ENCODE measurements at regions not wholly inside any gene's neighbourhood (a gene's known extent, or its start where the extent isn't known, plus 50 kb on each side); places are given as distances from the start of the nearest gene placed in this dataset.
"Not testable (repeated sequence)": the region's sequence is repeated elsewhere in the genome, so short reads cannot be mapped to it uniquely, and the experiment has no call there.

DNA sequence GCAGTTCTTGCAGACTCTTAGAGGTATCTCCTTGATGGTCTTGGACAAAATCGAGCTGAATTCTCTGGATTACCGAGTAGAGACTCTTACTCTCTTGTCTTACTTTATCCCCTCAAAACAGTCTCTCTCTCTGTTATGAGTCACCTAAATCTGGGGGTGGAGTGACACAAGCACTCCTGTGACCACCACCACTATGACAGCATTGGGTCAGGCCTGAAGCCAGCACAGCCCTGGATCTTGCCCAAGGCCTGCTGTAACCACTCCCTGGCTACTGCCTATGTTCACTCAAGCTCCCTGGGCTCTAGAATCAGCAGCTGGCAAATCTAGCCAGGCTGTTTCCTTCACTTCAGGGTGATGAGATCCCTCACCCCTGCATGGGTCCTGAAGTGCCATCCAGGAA is 662.5 kb downstream of the LUZP2 start:
- FAIRE-seq = no peak

DNA sequence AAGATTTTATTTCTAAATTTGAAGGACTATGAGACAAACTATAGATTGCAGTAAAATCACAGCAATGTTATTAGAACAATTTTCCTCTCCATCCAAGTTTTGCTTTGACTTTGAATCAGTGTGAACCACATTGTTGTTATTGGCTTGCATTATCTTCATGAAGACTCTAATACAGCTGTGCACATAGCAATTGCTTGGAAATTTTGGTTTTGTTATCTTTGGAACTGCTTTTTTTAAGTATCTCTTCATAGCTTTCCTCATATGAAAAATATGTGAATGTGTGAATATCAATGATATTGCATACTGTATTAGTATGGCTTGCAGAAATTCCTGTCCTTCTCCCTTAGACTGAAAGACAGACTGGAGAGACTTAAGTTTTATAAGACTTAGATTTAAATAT is 666.6 kb downstream of the LUZP2 start:
- FAIRE-seq = no peak

DNA sequence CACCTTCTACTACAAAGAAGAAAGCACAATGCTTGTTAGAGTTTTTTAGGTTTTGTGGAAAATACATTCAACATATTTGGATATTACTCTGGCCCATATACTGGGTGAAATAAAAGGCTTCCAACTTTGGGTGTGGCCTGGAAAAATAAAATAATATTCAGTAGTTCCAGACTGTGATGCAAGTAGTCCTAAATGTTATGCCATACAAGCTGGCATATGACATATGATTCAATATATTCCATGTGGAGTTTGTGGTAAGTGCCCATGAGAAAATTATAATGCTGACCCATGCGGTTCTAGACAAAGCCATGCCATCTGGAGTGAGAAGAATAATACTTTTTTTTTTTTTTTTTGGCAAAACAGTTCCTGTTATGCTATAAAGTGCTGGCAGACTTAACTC is 683.3 kb downstream of the LUZP2 start:
- no peak for FAIRE-seq

DNA sequence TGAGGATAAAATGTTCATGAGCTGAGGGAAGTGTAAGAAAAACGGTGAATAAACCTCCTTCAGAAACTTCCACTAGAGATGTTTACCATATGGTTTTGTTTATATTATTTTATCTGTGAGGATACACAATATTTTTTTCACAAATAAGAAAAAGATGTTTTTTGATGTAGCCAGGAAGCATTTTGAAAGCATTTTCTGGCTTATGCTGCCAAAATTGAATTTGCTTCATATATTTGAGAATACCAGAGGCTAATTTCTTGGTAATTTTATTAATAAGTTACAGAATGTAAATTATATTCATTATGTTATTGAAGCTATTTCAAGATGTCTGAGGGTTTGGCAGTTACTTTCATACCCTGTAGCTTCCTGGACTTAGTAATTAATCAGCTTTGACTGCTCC is 686.6 kb downstream of the LUZP2 start:
- FAIRE-seq = no peak

DNA sequence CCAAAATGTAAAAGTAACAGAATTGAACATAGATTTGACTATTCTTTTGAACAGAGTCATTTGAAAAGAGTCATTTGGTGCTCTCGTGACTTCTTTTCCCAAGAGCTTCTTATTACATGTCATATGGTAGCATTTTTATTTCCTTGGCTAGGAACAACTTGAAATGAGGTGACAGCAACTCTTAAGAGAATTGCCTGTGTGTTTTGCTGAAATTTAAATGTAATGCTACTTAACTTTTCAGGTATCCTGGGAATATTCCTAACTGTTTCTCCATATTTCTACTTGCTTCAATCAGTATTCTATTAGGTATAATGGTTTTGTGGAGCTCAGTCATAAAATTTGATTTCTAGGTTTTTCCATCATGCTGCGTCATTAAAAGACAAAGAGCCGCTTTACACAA is 700.7 kb downstream of the LUZP2 start:
- FAIRE-seq = no peak

- FAIRE-seq = no peak
These were observed 701.9 kb downstream of the LUZP2 start for GRCh38 chr11:25198704-25199103.

GRCh38 chr11:25200925-25201324 is 704.1 kb downstream of the LUZP2 start:
- no peak for FAIRE-seq

- FAIRE-seq = no peak
These were observed 709.9 kb downstream of the LUZP2 start for GRCh38 chr11:25206762-25207161.

GRCh38 chr11:25211635-25212254 is 714.9 kb downstream of the LUZP2 start:
- FAIRE-seq = no peak

- no peak for FAIRE-seq
These were observed 717.8 kb downstream of the LUZP2 start for GRCh38 chr11:25214535-25215176.

DNA sequence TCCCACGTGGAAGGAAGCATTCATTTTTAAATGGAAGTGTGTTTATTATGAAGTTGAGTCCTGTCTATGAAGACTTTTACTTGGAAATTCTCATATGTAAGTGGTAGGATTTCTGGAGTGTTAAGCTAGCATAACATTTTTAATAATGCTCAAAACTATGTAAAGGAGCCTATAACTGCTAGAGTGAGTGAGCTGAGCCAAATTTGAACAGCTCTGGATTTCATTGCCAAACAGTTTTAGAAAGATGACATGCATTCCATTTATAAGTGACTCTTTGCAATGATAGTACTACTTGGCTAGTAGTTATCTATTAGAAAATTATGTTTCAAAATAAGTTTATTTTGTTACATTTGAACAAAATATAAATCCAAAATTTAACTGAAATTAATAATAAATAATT is 721.2 kb downstream of the LUZP2 start:
- FAIRE-seq = no peak

DNA sequence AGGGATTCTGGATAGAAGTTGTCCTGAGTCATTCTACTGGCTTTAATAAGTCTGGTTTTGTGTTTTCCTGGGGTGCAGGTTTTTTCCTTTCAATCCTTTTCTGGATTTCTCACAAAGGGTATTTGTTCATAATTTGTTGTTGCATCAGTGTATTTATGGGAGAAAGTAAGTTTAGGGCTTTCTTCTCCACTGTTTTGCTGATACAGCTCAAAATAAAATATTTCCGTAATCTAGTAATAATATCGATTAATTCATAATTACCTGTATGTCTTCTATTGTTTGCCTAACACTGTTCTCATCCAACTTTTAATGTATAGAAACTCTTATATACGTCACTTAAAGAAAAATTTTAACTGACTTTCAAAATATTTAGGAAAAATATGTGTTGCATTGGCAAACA is 728.2 kb downstream of the LUZP2 start:
- no peak for FAIRE-seq

GRCh38 chr11:25242928-25243327 is 746.1 kb downstream of the LUZP2 start:
- no peak for FAIRE-seq

DNA sequence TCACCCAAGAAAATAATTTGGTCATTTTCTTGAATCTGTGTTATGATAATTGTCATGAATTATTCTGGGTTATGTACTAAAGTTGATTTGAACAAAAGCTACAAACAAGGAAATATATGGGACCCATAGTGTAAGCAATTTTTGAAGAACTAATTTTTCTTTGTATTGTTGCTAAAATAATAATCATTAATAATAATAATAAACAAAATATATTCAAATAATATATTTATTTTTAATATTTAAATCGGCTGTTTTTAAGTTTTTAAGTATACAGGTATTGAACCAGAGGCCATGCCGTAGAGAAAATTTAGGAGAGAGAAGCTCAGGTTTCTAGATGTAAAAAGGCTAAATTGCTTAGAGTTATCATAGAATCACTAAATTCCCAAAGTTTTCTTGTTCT is 747.3 kb downstream of the LUZP2 start:
- no peak for FAIRE-seq

DNA sequence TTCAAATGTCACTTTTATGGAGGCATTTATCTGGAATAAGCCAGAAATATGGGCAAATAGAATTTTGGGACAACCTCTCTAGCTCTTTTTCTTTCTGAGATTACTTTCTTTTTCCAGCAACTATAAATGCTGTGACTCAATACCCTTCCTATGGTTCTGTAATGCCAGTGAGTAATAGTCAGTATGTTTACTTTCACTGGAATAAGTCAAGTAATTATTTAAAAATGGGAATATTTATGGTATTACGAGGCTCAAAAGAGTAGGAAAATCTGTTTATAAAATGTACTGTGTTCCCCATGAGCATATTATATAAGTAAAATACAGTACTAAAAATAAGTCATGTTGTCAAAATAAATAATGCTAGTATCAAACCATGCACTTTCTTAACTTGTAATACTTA is 750.5 kb downstream of the LUZP2 start:
- FAIRE-seq = no peak

DNA sequence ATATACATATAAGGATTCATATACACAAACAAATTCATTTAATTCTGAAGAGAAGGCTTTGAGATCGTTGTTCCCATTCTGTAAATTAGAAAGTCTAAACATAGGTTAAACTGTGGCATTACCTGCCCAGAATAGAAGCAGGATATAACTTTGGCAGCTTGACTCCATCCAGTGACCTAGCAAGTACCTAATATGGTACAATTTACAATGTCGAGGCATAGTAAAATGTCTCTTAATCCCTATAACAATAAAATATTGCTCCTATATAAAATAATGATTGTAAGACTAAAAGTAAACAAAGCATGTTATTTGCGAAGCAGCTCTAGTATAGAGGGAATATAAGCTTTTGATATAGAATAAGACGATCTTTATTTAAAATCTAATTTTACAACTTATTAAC is 756.0 kb downstream of the LUZP2 start:
- FAIRE-seq = no peak

GRCh38 chr11:25263861-25264260 is 767.0 kb downstream of the LUZP2 start:
- FAIRE-seq = not testable (repeated sequence)

DNA sequence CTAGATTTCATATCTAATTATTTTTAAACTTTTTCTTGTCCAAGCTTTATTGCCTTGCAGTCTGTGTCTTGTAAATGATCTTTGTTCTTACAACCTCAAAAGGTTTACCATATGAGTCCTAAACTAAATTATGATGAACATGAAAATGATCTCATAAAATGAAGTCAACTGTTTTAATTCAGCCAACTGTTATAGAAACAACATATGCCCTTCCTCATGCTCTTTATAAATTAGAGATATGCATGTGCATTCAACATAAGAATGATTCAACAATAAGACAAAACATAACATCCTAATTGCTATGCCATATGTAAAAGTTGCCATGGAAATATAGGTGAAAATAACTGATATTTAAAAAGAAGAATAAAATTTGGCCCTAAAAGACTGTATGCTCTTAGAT is 774.4 kb downstream of the LUZP2 start:
- no peak for FAIRE-seq

DNA sequence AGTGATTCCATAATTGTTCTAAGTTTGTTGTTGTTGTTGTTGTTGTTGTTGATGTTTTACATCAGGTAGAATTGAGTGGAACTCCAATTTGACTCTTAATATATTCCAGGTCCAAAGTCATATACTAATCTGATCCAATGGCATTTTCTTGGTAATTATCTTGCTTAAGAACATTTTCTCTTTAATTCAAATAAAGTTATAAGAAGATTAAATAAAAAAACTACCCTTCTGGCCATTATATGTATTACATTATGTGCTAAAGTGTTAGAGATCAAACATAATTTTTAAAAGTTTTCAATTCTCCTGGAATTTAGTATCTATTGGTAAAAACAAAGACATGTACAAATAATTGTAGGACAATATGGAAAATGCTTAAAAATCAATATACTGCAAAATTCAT is 775.4 kb downstream of the LUZP2 start:
- no peak for FAIRE-seq

DNA sequence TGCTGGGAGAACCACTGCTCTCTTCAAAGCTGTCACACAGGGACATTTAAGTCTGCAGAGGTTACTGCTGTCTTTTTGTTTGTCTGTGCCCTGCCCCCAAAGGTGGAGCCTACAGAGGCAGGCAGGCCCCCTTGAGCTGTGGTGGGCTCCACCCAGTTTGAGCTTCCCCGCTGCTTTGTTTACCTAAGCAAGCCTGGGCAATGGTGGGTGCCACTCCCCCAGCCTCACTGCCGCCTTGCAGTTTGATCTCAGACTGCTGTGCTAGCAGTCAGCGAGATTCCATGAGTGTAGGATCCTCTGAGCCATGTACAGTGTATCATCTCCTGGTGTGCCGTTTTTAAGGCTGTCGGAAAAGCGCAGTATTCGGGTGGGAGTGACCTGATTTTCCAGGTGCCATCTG is 784.0 kb downstream of the LUZP2 start:
- not testable (repeated sequence) for FAIRE-seq

DNA sequence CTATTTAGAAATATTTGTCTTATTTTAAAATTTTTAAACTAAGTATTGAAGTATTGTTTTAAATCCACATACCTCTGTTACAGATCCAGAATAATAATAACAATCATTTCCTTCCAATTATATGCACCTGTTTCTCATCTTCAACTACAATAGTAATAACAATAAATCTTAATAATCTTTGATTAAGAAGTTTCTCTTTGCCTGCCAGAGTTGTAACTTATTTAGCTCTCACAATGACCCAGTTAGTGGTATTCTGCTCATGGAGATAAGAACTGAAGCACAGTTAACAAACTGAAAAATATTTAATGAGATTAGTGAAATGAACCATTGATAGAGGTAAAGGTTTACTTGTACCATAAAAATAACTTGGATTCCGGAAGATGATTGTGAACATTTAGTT is 796.3 kb downstream of the LUZP2 start:
- no peak for FAIRE-seq

DNA sequence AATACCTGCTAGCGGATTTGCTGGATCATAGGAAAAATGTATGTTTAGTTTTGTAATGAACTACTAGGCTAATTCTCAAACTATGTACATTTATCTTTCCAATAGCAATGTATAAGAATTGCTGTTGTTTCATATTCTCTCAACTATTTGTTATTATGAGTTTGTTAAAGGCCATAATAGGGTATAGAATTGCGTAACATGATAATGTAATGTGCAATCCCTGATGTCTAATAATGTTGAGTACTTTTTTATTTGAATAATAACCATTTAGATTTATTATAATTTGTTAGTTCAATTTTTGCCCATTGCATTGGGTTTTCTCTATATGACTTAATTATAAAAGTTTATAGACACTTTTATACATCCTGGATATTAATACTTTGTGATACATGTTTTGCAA is 801.6 kb downstream of the LUZP2 start:
- FAIRE-seq = no peak

DNA sequence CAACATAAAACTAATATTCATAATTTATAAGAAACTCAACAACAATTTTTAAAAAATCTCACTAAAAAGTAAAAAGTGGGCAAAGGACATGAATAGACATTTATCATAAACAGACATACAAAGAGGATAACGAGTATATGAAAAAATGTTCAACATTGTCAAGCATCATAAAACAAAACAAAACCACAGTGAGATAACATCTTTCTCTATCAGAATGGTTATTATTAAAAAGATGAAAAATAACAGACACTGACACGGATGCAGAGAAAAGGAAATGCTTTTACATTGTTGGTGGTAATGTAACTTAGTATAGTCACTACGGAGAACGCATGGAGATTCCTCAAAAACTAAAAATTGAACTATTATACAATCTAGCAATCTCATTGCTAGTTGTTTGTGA is 813.0 kb downstream of the LUZP2 start:
- no peak for FAIRE-seq

DNA sequence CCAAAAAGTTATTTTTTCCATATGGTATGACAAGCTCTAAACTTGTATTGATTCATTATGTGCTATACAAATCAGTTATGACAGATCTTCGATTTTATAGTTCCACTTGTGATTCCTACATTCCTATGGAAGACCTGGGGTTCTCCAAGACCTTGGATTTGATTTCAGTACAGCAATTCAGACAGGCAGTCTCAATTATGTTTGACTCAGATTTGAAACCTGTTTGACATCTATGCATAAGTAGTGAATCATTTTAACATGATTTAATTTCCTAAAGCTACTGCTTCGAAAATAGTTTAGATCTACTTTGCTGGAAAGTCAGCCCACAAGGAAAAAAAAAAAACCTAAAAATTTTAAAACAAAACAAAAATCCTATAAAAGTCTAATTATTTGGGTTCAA is 820.4 kb downstream of the LUZP2 start:
- FAIRE-seq = no peak

GRCh38 chr11:25319127-25319526 is 822.3 kb downstream of the LUZP2 start:
- no peak for FAIRE-seq

All from islet of Langerhans (tissue), 1 donor.